ENCODE measurements at regions not wholly inside any gene's neighbourhood (a gene's known extent, or its start where the extent isn't known, plus 50 kb on each side); places are given as distances from the start of the nearest gene placed in this dataset.
A peak's percentile ranks its signal among the peaks of the same experiment; 100 is the strongest.
"Not testable (repeated sequence)": the region's sequence is repeated elsewhere in the genome, so short reads cannot be mapped to it uniquely, and the experiment has no call there.

GRCh38 chr13:79989217-79989661 lies 351.7 kb downstream of the SPRY2 start:
- no peak for DNase-seq (ENCODE audit: low read depth, low spot score)

DNA sequence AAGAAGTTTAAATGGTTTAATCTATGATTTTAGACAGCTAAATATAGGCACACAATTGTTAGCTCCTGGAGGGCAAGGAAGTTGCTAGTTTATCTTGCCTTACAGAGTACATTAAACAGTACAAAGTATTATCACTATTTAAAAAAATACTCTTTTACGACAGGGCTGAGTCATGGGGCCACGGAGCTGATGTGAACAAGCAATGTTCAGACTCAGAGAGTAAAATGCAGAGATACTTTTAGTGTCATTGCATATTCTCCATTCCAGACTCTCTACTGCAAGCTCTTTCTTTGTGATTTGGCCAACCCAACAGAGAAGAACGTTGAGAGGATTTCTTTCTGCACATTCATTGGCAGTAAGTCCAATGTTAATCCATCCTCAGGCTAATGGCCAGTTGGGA lies 352.4 kb downstream of the SPRY2 start:
- DNase-seq (ENCODE audit: low read depth, low spot score) = no peak

DNA sequence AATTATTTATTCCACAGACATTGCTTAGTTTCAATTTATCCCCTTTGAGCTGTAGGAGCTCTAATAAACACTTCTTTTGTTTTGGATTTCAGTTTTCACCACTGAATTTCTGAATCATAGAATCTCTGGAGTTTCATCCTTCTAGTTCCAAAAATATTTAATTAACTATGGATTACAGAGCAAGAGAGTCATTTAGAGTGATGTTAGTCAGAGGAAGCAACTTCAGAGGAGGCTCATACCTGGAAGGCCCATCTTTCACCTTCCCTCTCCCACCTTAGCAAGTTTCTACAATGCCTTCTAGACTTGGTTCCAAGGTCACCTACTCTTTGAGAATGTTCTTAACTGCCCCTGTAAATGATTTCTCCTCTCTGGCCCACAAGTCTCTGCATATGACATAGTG lies 353.2 kb downstream of the SPRY2 start:
- no peak for DNase-seq (ENCODE audit: low read depth, low spot score)

- no peak for DNase-seq (ENCODE audit: low read depth, low spot score)
Observed at GRCh38 chr13:79987323-79987722, 353.6 kb downstream of the SPRY2 start.

- no peak for DNase-seq (ENCODE audit: low read depth, low spot score)
Observed at GRCh38 chr13:79986890-79987289, 354.0 kb downstream of the SPRY2 start.

DNA sequence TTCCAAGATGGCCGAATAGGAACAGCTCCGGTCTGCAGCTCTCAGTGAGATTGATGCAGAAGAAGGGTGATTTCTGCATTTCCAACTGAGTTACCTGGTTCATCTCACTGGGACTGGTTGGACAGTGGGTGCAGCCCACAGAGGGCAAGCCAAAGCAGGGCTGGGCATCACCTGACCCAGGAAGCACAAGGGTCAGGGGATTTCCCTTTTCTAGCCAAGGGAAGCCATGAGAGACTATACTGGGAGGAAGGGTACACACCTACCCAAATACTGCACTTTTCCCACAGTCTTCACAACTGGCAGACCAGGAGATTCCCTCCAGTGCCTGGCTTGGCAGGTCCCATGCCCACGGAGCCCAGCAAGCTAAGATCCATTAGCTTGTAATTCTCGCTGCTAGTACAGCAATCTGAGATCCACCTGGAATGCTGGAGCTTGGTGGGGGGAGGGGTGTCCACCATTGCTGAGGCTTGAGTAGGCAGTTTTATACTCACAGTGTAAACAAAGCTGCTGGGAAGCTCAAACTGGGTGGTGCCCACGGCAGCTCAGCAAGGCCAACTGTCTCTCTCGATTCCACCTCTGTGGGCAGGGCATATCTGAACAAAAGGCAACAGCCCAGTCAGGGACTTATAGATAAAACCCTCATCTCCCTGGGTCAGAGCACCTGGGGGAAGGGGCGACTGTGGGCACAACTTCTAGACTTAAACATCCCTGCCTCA lies 365.8 kb downstream of the SPRY2 start:
- DNase-seq (ENCODE audit: low read depth, low spot score) = peak; percentile 35

DNA sequence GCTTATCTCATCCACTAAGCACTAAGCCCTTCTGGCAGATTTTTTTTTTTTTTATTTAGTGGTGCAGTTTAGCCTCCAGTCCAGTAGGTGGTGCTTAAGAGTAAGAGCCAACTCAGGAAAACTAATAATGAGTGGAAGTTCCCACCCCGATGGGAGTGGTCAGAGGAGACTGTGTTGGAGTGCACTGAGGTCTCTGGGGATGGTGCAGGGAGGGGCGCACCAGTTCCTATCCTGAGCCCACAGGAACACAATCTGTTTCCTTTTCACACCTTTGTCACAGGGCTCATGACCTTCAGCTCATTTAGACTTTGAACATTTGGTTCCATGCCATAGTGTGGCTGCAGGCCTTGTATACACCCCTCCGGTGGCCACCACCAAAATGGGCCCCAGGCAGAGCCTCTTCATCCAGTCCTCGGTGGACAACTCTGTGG lies 367.4 kb downstream of the SPRY2 start:
- DNase-seq (ENCODE audit: low read depth, low spot score) = peak; percentile 30

DNA sequence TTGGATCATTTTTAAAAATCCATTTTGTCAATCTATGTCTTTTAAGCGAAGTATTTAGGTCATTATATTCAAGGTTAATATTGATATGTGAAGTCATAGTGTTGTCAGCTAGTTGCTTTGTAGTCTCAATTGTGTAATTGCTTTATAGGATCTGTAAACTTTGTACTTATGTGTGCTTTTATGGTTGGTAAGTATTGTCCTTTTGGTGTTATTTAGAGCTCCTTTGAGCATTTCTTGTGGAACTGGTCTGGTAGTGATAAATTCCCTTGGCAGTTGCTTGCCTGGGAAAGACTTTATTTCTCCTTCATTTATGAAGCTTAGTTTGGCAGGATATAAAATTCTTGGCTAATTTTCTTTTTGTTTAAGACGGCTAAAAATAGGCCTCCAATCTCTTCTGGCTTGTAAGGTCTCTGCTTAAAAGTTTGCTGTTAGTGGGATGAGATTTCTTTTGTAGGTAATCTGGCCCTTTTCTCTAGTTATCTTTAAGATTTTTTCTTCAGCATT lies 368.8 kb downstream of the SPRY2 start:
- DNase-seq (ENCODE audit: low read depth, low spot score) = no peak

DNA sequence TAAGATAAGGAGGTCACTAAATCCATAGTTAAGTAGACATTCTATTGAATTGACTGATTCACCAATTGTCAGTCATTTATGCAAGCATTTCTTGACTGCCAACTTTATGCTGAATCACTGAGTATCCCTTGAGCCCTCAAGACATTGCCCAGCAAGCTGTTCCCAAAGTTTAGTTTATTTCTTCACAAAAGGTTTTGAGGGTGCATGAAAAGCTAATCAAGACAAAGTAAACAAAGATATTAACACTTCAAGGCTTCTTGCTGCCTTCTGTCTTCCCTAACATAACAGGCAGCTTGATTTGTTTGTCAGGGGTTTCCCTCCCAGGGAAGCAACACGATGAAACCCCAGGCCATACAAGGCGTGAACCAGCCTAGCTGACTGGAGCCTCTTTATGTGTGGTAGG lies 374.4 kb downstream of the SPRY2 start:
- peak; percentile 85 for DNase-seq (ENCODE audit: low read depth, low spot score)

DNA sequence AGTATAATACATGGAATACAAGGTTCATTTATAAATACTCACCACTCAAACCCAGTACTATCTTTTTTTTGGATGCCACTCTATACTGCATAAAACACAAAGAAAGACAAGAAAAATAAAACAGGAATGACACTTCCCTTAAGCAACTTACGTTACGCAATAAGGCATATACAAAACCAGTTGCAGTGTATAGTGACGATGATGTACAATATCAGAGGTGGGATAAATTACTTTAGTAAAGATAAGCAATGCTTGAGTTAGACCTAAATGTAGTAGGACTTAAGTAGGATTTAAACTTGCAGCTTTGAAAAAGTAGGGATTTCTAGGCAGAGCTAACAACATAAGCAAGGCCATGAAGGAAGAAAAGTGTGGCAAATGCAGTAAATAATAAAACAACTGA lies 374.9 kb downstream of the SPRY2 start:
- DNase-seq (ENCODE audit: low read depth, low spot score) = no peak

DNA sequence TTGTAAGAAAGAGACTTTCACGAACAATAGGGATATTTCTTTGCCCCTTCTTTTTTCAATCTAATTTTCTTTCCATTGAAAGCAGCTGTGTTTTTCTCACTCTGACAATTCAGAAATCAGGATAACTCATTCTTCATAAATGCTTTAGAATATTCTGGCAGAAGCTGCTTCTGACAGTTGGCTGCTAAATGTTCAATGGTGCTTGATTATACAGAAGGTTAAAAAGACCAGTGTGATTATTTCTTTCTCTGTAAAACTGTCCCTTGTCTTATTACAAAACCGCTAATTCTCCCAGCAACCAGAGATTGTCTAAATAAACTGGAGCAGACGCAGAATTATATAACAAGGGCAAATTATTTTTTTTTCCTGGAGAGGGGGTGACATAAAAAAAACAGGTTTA lies 394.4 kb downstream of the SPRY2 start:
- no peak for DNase-seq (ENCODE audit: low read depth, low spot score)

- no peak for DNase-seq (ENCODE audit: low read depth, low spot score)
Observed at GRCh38 chr13:79943346-79944023, 397.4 kb downstream of the SPRY2 start.

- DNase-seq (ENCODE audit: low read depth, low spot score) = no peak
Observed at GRCh38 chr13:79941752-79942151, 399.2 kb downstream of the SPRY2 start.

GRCh38 chr13:79939689-79940088 lies 401.2 kb downstream of the SPRY2 start:
- no peak for DNase-seq (ENCODE audit: low read depth, low spot score)

- no peak for DNase-seq (ENCODE audit: low read depth, low spot score)
Observed at GRCh38 chr13:79937771-79938216, 403.1 kb downstream of the SPRY2 start.

- DNase-seq (ENCODE audit: low read depth, low spot score) = no peak
Observed at GRCh38 chr13:79937311-79937710, 403.6 kb downstream of the SPRY2 start.

GRCh38 chr13:79936368-79937136 lies 404.4 kb downstream of the SPRY2 start:
- no peak for DNase-seq (ENCODE audit: low read depth, low spot score)

- no peak for DNase-seq (ENCODE audit: low read depth, low spot score)
Observed at GRCh38 chr13:79935121-79935520, 405.8 kb downstream of the SPRY2 start.

DNA sequence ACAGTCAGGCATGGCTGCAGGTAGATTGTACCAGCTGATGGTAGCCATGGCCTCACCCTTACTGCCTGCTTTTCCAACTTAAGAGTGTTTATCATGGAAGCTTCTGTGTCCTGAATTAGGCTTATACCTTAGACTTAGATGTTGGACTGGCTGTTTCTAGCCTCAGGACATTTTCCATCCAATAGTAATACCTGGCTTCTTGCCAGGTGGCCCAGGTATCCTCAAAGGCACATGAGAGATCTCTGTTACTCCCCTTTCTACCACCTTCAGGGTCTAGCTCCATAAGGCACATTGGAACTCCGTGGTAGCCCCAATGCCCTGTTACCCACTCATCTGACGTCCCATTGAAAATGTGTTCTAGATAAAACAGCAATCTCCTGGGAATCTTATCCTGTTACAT lies 407.5 kb downstream of the SPRY2 start:
- DNase-seq (ENCODE audit: low read depth, low spot score) = no peak

- DNase-seq (ENCODE audit: low read depth, low spot score) = no peak
Observed at GRCh38 chr13:79932556-79932955, 408.4 kb downstream of the SPRY2 start.

DNA sequence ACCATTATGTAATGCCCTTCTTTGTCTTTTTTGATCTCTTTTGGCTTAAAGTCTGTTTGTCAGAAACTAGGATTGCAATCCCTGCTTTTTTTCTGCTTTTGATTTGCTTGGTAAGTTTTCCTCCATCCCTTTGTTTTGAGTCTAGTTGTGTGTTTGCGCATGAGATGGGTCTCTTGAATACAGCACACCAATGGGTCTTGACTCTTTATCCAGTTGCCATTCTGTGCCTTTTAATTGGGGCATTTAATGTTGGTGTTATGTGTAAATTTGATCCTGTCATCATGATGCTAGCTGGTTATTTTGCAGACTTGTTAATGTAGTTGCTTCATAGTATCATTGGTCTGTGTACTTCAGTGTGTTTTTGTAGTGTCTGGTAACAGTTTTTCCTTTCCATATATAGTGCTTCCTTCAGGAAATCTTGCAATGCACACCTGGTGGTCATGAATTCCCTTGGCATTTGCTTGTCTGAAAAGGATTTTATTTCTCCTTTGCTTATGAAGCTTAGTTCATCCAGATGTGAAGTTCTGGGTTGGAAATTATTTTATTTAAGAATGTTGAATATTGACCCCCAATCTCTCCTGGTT lies 416.9 kb downstream of the SPRY2 start:
- DNase-seq (ENCODE audit: low read depth, low spot score) = not testable (repeated sequence)

- no peak for DNase-seq (ENCODE audit: low read depth, low spot score)
Observed at GRCh38 chr13:79919091-79919490, 421.8 kb downstream of the SPRY2 start.

Measured in ELF-1 (cell line).